GM12873 (cell line): ENCODE measurements at regions not wholly inside any gene's neighbourhood (a gene's known extent, or its start where the extent isn't known, plus 50 kb on each side); places are given as distances from the start of the nearest gene placed in this dataset.

Source experiments
- TF ChIP-seq, protein P1 (sequence below): IDR thresholded peaks from 2 replicates; pipeline ENCODE4 v1.5.1; 2012; ENCODE audit warnings: low read depth, mild to moderate bottlenecking, moderate library complexity, low read length, control low read depth; ENCODE audit not compliant: insufficient read depth; ENCODE audit errors: missing control alignments

DNA sequence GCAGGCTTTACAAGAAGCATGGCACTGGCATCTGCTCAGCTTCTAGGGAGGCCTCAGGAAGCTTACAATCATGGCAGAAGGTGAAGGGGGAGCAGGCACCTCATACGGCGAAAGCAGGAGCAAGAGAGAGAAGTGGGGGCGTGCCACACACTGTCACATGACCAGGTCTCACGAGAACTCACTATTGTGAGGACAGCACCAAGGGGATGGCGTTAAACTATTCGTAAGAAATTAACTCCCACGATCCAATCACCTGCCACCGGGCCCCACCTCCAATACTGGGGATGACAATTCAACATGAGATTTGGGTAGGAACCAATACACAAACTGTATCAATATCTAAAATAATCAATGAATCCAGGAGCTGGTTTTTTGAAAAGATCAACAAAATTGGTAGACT, 156.0 kb upstream of the DPP10 start:
- TF ChIP-seq, protein P1, sequence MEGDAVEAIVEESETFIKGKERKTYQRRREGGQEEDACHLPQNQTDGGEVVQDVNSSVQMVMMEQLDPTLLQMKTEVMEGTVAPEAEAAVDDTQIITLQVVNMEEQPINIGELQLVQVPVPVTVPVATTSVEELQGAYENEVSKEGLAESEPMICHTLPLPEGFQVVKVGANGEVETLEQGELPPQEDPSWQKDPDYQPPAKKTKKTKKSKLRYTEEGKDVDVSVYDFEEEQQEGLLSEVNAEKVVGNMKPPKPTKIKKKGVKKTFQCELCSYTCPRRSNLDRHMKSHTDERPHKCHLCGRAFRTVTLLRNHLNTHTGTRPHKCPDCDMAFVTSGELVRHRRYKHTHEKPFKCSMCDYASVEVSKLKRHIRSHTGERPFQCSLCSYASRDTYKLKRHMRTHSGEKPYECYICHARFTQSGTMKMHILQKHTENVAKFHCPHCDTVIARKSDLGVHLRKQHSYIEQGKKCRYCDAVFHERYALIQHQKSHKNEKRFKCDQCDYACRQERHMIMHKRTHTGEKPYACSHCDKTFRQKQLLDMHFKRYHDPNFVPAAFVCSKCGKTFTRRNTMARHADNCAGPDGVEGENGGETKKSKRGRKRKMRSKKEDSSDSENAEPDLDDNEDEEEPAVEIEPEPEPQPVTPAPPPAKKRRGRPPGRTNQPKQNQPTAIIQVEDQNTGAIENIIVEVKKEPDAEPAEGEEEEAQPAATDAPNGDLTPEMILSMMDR, result no peak

DNA sequence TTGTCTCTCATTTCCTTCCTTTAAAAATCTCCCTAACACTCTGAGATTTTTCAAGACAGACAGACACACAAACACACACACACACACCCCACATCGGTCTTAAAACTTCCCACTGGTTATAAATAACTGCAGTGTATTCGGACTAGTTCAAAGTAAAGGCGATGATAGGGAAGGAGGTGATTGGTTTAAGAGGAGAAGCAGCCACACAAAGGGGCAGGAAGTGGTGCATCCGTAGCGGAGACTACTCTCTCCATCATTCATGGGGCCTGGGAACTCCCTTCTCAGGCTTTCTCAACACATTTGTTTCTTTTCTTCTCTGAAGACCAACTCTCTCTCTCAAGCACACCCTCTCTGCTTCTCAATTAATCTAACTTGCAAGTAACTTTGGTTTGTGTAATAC, 149.1 kb upstream of the DPP10 start:
- TF ChIP-seq, protein P1, result no peak

DNA sequence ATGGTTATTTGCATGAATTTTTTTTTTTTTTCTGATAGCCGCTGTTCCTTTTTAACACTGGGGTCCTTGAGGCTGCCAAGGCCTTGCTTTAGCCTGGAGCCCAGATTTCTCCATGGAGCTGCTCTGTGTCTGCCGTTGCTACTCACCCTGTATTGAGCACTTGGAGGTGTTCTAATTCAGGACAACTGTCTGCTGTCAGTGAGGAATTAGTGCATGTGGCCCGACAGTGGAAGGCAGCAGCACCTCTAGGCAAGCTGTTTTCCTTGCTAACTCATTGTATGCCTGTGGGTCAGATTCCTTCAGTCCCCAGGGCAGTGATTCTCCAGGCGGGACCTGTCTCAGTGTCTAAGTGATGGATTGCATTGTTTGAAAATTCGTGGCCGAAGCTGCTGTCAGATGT, 147.7 kb upstream of the DPP10 start:
- TF ChIP-seq, protein P1, result no peak

DNA sequence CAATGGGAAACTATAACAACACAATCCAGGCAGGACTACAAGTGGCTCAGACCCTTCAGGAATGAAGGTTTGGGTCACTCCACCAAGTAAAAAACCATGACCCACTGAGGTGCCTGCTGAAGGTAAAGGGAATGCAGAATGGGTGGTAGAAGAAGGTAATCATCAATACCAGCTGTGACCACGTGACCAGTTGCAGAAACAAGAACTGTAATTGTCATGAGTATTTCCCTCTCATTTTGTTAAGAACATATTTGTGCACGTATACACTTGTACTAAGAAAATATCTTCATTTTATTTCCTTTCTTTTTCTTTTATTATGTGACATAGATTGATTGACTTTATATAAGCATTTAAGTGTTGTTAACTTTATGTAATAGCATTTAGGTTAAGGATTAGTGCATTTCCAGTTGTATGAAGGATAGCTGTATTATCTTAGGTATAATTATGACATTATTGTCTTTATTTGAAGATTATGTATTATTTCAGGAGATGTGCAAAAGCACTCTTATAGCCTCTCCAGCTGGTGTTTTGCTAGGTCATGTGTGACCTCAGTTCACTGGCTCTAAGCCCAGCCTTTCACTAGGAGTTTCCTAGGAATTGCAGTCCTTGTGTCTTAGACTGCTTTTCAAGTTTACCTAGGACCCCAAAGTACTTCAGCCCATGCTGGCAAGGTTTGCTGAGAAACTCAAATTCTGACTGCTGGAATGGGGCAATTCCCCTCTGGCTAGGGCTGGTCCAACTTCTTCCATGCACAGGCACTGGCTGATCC, 125.7 kb upstream of the DPP10 start:
- TF ChIP-seq, protein P1, result no peak

DNA sequence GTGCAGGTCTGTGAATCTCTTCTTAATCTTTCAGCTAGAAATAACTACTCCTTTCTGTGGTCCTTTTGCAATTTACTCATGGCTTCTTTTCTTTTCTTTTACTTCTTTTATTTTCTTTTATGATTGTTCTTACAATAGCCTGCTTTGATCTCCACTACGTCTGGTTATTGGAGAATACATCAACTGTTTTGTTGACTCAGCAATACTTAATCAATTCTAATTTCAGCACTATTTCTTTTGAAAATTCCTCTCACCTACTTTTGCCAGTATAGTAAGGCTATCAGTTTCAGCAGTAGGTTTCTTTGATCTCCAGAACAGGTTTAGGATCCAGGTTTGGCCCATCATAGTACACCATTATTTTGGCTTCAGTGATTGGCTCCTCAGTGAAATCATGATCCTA, 111.8 kb upstream of the DPP10 start:
- TF ChIP-seq, protein P1, result no peak

DNA sequence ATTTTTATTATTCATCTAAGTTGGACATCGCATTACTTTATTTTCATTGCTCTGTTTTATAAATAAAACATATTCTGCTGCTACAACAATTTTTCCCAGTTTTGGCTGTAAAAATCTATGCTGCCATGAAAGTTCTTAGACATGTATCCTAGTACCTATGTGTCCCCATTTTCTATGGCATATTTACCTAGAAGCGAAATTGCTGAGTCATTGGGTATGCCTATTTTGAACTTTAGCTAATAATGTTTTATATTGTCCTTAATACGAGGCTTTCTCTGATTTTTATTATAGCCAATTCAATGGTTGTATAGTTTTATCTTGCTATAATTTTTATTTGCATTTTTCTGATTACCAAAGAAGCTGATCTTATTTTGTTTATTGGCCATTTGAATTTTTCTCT, 110.5 kb upstream of the DPP10 start:
- TF ChIP-seq, protein P1, result no peak

DNA sequence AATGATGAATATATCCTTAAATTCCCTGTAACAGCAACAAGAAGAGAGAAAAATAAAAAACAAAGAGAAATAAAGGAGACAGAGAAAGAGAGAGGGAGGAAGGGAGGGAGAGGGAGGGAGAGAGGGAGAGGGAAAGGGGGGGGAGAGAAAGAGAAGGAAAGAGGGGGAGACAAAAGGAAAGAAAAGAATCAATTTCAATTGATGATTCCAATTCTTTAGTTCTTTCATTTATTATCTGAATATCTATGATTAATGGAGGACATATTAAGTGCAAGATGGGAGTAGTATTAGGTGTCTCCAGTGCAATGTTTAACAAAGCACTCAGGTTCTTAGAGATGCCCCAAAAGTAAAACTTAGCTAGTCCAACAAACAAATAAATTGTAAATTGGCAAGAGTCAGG, 97.2 kb upstream of the DPP10 start:
- TF ChIP-seq, protein P1, result no peak
